ENCODE measurements at regions not wholly inside any gene's neighbourhood (a gene's known extent, or its start where the extent isn't known, plus 50 kb on each side); places are given as distances from the start of the nearest gene placed in this dataset.

GRCh38 chr13:97695684-97696083, 257.8 kb upstream of the IPO5 start:
- Mint-ChIP-seq H3K27me3 (ENCODE audit: low read depth) (no peaks in the 10 kb centered on the region), H3K4me3 (no peak overlapping the region), H3K27ac (no peak overlapping the region), H3K4me1 (ENCODE audit: low read depth) (no peaks in the 10 kb centered on the region), H3K36me3 (ENCODE audit: low read depth) (no peaks in the 10 kb centered on the region), H3K9me3 (no peaks in the 10 kb centered on the region)
- DNase-seq (ENCODE audit: low spot score), result no peak

- no peak for DNase-seq (ENCODE audit: low spot score)
- H3K9me3 Mint-ChIP-seq, result no peaks in the 10 kb centered on the region
- H3K36me3 Mint-ChIP-seq (ENCODE audit: low read depth), result no peaks in the 10 kb centered on the region
- H3K27me3 Mint-ChIP-seq (ENCODE audit: low read depth), result no peaks in the 10 kb centered on the region
- H3K4me1 Mint-ChIP-seq (ENCODE audit: low read depth), result no peaks in the 10 kb centered on the region
- no peak overlapping the region for H3K4me3 Mint-ChIP-seq
- H3K27ac Mint-ChIP-seq, result no peak overlapping the region
Observed at GRCh38 chr13:97696921-97697320, 256.6 kb upstream of the IPO5 start.

- H3K27ac Mint-ChIP-seq, result no peak overlapping the region
- H3K4me3 Mint-ChIP-seq, result no peak overlapping the region
- no peaks in the 10 kb centered on the region for H3K36me3 Mint-ChIP-seq (ENCODE audit: low read depth)
- no peak for DNase-seq (ENCODE audit: low spot score)
- H3K27me3 Mint-ChIP-seq (ENCODE audit: low read depth), result no peaks in the 10 kb centered on the region
- H3K9me3 Mint-ChIP-seq, result no peaks in the 10 kb centered on the region
- no peaks in the 10 kb centered on the region for H3K4me1 Mint-ChIP-seq (ENCODE audit: low read depth)
Observed at GRCh38 chr13:97700306-97700848, 253.1 kb upstream of the IPO5 start.

GRCh38 chr13:97702614-97703013, 250.9 kb upstream of the IPO5 start:
- DNase-seq (ENCODE audit: low spot score), result no peak
- no peaks in the 10 kb centered on the region for H3K36me3 Mint-ChIP-seq (ENCODE audit: low read depth)
- no peaks in the 10 kb centered on the region for H3K9me3 Mint-ChIP-seq
- H3K4me3 Mint-ChIP-seq, result no peak overlapping the region
- no peak overlapping the region for H3K27ac Mint-ChIP-seq
- H3K27me3 Mint-ChIP-seq (ENCODE audit: low read depth), result no peaks in the 10 kb centered on the region
- H3K4me1 Mint-ChIP-seq (ENCODE audit: low read depth), result no peaks in the 10 kb centered on the region

GRCh38 chr13:97710797-97711196, 242.7 kb upstream of the IPO5 start:
- DNase-seq (ENCODE audit: low spot score), result no peak
- Mint-ChIP-seq H3K27me3 (ENCODE audit: low read depth) (no peaks in the 10 kb centered on the region), H3K27ac (no peak overlapping the region), H3K4me1 (ENCODE audit: low read depth) (no peaks in the 10 kb centered on the region), H3K36me3 (ENCODE audit: low read depth) (no peaks in the 10 kb centered on the region), H3K4me3 (no peak overlapping the region), H3K9me3 (no peaks in the 10 kb centered on the region)

GRCh38 chr13:97712770-97713169, 240.7 kb upstream of the IPO5 start:
- DNase-seq (ENCODE audit: low spot score), result no peak
- Mint-ChIP-seq H3K36me3 (ENCODE audit: low read depth) (no peaks in the 10 kb centered on the region), H3K4me3 (no peak overlapping the region), H3K9me3 (no peaks in the 10 kb centered on the region), H3K27me3 (ENCODE audit: low read depth) (no peaks in the 10 kb centered on the region), H3K4me1 (ENCODE audit: low read depth) (no peaks in the 10 kb centered on the region), H3K27ac (no peak overlapping the region)

- no peak for DNase-seq (ENCODE audit: low spot score)
- Mint-ChIP-seq H3K27me3 (ENCODE audit: low read depth) (no peaks in the 10 kb centered on the region), H3K27ac (no peak overlapping the region), H3K4me3 (no peak overlapping the region), H3K36me3 (ENCODE audit: low read depth) (no peaks in the 10 kb centered on the region), H3K4me1 (ENCODE audit: low read depth) (no peaks in the 10 kb centered on the region), H3K9me3 (no peaks in the 10 kb centered on the region)
Observed at GRCh38 chr13:97715763-97716162, 237.7 kb upstream of the IPO5 start.

- H3K36me3 Mint-ChIP-seq (ENCODE audit: low read depth), result no peaks in the 10 kb centered on the region
- H3K27ac Mint-ChIP-seq, result no peak overlapping the region
- no peaks in the 10 kb centered on the region for H3K27me3 Mint-ChIP-seq (ENCODE audit: low read depth)
- H3K4me3 Mint-ChIP-seq, result no peak overlapping the region
- no peaks in the 10 kb centered on the region for H3K4me1 Mint-ChIP-seq (ENCODE audit: low read depth)
- no peaks in the 10 kb centered on the region for H3K9me3 Mint-ChIP-seq
- no peak for DNase-seq (ENCODE audit: low spot score)
Observed at GRCh38 chr13:97716746-97717145, 236.7 kb upstream of the IPO5 start.

- no peaks in the 10 kb centered on the region for H3K4me1 Mint-ChIP-seq (ENCODE audit: low read depth)
- H3K4me3 Mint-ChIP-seq, result no peak overlapping the region
- no peaks in the 10 kb centered on the region for H3K9me3 Mint-ChIP-seq
- DNase-seq (ENCODE audit: low spot score), result no peak
- no peak overlapping the region for H3K27ac Mint-ChIP-seq
- H3K27me3 Mint-ChIP-seq (ENCODE audit: low read depth), result no peaks in the 10 kb centered on the region
- H3K36me3 Mint-ChIP-seq (ENCODE audit: low read depth), result no peaks in the 10 kb centered on the region
Observed at GRCh38 chr13:97719736-97720135, 233.7 kb upstream of the IPO5 start.

GRCh38 chr13:97720896-97721295, 232.6 kb upstream of the IPO5 start:
- no peak overlapping the region for H3K27ac Mint-ChIP-seq
- no peak overlapping the region for H3K4me3 Mint-ChIP-seq
- H3K9me3 Mint-ChIP-seq, result no peaks in the 10 kb centered on the region
- no peaks in the 10 kb centered on the region for H3K36me3 Mint-ChIP-seq (ENCODE audit: low read depth)
- no peaks in the 10 kb centered on the region for H3K4me1 Mint-ChIP-seq (ENCODE audit: low read depth)
- no peak for DNase-seq (ENCODE audit: low spot score)
- H3K27me3 Mint-ChIP-seq (ENCODE audit: low read depth), result no peaks in the 10 kb centered on the region

GRCh38 chr13:97723655-97724054, 229.8 kb upstream of the IPO5 start:
- Mint-ChIP-seq H3K36me3 (ENCODE audit: low read depth) (no peaks in the 10 kb centered on the region), H3K27me3 (ENCODE audit: low read depth) (no peaks in the 10 kb centered on the region), H3K4me1 (ENCODE audit: low read depth) (no peaks in the 10 kb centered on the region), H3K4me3 (no peak overlapping the region), H3K27ac (no peak overlapping the region), H3K9me3 (no peaks in the 10 kb centered on the region)
- no peak for DNase-seq (ENCODE audit: low spot score)

- DNase-seq (ENCODE audit: low spot score), result no peak
- Mint-ChIP-seq H3K36me3 (ENCODE audit: low read depth) (no peaks in the 10 kb centered on the region), H3K27ac (no peak overlapping the region), H3K9me3 (no peaks in the 10 kb centered on the region), H3K4me3 (no peak overlapping the region), H3K4me1 (ENCODE audit: low read depth) (no peaks in the 10 kb centered on the region), H3K27me3 (ENCODE audit: low read depth) (no peaks in the 10 kb centered on the region)
Observed at GRCh38 chr13:97724450-97724849, 229.0 kb upstream of the IPO5 start.

- no peaks in the 10 kb centered on the region for H3K36me3 Mint-ChIP-seq (ENCODE audit: low read depth)
- H3K27ac Mint-ChIP-seq, result no peak overlapping the region
- H3K27me3 Mint-ChIP-seq (ENCODE audit: low read depth), result no peaks in the 10 kb centered on the region
- DNase-seq (ENCODE audit: low spot score), result no peak
- H3K9me3 Mint-ChIP-seq, result no peaks in the 10 kb centered on the region
- no peak overlapping the region for H3K4me3 Mint-ChIP-seq
- no peaks in the 10 kb centered on the region for H3K4me1 Mint-ChIP-seq (ENCODE audit: low read depth)
Observed at GRCh38 chr13:97726664-97727280, 226.7 kb upstream of the IPO5 start.

GRCh38 chr13:97727991-97728390, 225.5 kb upstream of the IPO5 start:
- no peaks in the 10 kb centered on the region for H3K9me3 Mint-ChIP-seq
- H3K27ac Mint-ChIP-seq, result no peak overlapping the region
- no peaks in the 10 kb centered on the region for H3K4me1 Mint-ChIP-seq (ENCODE audit: low read depth)
- DNase-seq (ENCODE audit: low spot score), result no peak
- no peak overlapping the region for H3K4me3 Mint-ChIP-seq
- H3K27me3 Mint-ChIP-seq (ENCODE audit: low read depth), result no peaks in the 10 kb centered on the region
- no peaks in the 10 kb centered on the region for H3K36me3 Mint-ChIP-seq (ENCODE audit: low read depth)

GRCh38 chr13:97736436-97736835, 217.0 kb upstream of the IPO5 start:
- no peak overlapping the region for H3K4me3 Mint-ChIP-seq
- H3K27ac Mint-ChIP-seq, result no peak overlapping the region
- DNase-seq (ENCODE audit: low spot score), result no peak
- H3K27me3 Mint-ChIP-seq (ENCODE audit: low read depth), result no peaks in the 10 kb centered on the region
- no peaks in the 10 kb centered on the region for H3K4me1 Mint-ChIP-seq (ENCODE audit: low read depth)
- no peaks in the 10 kb centered on the region for H3K9me3 Mint-ChIP-seq
- no peaks in the 10 kb centered on the region for H3K36me3 Mint-ChIP-seq (ENCODE audit: low read depth)

Measured in T-helper 2 cell treated with Interferon-gamma antibody and Interleukin-4, amounts not matched to agents 5 μg/mL and 100 μg/mL, for 36 hours (primary cell).